ENCODE measurements at regions not wholly inside any gene's neighbourhood (a gene's known extent, or its start where the extent isn't known, plus 50 kb on each side); places are given as distances from the start of the nearest gene placed in this dataset.

- no peak for DNase-seq
These were observed 259.6 kb downstream of the TSHZ3 start for GRCh38 chr19:31089681-31090080.

- no peak for DNase-seq
These were observed 264.1 kb downstream of the TSHZ3 start for GRCh38 chr19:31085125-31085524.

GRCh38 chr19:31083105-31083504, 266.1 kb downstream of the TSHZ3 start:
- DNase-seq: no peak

DNA sequence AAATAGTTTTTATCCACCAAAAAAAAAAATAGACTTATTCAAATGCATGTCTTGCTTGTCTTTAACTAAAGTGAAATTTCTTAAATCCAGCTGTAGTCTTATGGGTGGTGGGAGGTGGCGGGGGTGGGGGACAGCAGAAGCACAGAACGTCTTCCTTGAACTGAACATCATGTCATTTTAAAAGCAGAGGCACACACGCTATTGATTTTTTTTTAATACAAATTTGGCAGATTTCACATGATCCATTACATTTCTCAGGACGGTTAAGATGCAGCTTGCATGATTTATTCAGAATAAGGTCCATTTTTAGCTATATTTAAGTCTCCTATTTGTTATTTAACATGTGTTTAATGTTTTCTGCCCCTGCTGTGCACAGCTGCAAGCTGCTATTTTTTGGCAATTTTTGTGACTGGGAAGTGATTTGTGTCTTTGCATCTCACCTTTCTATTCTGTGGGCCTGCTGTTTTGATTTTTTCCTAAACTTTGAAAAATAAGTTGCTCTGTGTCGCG, 274.0 kb downstream of the TSHZ3 start:
- DNase-seq: no peak

GRCh38 chr19:31074199-31075125, 274.8 kb downstream of the TSHZ3 start:
- no peak for DNase-seq

- no peak for DNase-seq
These were observed 275.6 kb downstream of the TSHZ3 start for GRCh38 chr19:31073485-31074198.

- no peak for DNase-seq
These were observed 276.8 kb downstream of the TSHZ3 start for GRCh38 chr19:31072451-31072850.

DNA sequence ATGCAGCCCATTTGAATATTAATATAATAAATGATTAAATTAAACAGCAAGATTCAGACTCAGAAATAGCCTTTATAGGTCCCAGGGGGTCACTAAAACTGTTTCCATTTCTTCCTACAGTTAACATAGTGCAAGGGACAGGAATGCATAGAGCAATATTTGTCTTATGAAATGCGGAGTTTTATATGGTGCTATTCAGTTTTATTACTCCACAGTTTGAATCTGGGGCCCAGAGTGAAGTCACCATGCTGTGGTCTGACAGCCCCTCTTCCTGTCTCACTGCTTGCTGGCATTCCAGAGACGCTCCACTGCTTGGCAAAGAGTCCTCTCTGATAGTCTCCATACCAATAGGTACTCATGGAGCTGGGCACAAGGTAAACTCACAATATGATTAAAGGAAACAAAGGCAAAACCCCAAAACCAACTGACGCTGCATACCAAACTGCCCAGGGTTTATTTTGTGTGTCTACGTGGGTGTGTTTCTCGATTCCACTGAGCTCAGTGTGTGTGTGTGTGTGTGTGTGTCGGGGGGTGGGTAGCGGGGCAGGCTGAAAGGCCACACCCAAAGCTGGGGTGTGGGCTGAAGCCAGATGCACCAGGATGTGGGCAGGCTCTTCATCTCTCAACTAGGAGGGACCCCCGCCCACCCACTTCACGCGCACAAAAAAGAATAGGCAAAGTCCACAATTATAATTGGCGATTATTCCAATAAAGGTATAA, 277.9 kb downstream of the TSHZ3 start:
- DNase-seq: no peak

DNA sequence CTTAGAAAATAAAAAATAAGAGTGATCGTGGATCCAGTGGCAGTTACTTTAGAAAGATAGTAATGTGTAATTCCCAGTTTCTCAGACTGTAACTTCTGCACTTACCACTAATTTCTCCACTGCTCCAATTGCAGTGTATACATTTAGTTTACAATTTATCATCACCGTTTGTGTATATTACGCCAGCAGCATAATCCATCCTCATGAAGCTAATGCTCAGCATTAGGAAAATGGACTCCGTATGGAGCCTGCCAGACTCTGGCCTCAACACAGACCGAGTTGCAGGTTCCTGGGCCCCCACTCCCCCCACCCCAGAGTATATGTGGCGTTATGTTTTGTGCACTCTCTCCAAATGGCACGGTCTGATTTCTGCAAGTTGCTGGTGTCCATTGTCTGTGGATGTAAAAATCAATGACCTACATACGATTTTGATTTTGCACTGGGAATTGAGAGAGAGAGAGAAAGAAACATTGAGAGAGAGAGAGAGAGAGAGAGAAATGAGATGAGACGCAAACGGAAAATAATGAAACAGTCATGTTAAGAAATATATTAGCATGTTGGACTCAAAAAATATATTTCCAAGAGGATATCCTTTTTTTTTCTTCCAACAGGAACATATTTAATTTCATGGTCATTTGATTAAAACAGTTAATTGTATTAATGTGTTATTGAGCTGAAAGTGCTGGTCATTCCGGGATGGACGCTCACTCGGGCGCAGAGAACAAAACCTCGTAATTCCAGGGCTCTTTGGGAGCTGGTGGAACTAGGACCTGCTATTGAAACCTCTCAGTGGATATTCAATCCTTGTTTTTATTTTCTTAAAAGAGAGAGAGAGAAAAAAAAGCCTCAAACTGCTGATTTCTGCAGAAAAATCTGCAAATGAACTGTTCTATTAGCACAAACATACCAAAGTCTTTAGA, 278.8 kb downstream of the TSHZ3 start:
- no peak for DNase-seq

- DNase-seq: no peak
These were observed 281.0 kb downstream of the TSHZ3 start for GRCh38 chr19:31068268-31068667.

DNA sequence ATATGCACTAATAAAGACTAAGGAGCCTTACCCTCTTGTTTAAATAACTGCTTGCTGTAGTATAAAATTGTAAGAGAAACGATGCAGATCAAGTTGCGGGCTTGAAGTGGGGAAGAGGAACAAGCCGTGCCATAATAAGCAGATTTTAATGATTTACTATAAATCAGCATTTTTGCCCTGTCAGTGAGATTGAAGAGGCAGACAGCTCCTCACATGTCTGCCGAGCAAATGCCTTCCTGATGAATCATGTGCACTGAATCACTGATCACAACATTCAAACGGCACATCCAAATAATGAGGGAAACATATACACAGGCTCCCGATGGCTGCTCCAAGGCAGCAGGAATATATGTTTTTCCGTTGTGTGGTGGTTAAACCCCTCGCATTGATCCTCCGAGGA, 282.9 kb downstream of the TSHZ3 start:
- peak; percentile 24 for DNase-seq

GRCh38 chr19:31064491-31064890, 284.7 kb downstream of the TSHZ3 start:
- peak; percentile 7 for DNase-seq

- no peak for DNase-seq
These were observed 290.4 kb downstream of the TSHZ3 start for GRCh38 chr19:31058676-31059340.

- DNase-seq: no peak
These were observed 291.8 kb downstream of the TSHZ3 start for GRCh38 chr19:31057476-31057875.

DNA sequence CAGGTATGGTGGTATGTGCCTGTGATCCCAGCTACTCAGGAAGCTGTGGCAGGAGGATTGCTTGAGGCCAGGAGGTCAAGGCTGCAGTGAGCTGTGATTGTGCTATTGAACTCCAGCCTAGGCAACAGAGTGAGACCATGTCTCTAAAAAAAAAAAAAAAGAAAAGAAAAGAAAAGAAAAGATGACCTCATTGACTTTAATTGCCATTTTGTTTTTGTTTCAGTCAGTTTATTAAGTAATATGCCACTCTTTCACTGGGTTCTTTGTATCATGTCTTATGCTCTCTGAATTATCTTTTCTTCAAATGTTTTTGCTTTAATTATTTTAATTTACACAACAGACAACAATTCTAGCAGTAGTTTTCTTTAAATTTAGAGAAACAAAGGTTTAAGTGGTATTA, 293.8 kb downstream of the TSHZ3 start:
- no peak for DNase-seq

DNA sequence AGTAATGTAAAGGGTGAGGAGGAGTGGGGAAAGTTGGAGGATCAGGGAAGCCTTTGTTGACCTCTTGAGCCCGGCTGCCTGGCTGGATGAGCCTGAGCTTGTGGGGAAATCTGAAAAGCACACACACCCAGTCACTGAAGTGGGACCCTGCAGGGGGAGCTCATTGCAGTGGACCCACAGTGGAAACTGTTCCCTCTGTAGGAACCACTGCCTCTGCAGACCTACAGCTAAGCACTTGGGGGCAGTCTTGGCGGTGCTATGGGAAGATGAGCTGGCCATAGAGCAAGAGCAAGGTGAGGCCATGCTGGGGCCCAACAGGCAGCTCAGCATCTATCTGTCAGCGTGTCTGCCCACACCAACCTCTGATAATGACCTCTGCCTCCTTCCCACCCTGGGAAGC, 294.8 kb downstream of the TSHZ3 start:
- DNase-seq: peak; percentile 9

DNA sequence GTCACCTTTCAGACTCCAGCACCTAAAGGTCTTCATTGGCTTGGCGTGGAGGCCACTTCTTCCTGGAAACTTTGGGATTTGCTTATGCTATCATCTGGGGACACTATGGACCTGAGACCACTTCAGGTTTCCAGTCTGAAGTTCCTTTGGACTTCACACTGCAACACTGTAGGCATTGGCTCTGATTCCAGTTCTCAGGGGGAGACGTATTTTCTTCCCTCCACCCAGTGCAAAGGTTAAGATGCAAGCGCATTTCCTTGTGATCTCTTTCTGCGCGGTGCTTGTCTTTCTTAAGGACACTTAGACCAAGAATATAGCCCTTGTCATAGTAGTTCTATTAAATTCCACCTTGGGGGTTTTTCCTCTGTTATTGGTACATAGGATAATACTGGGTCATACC, 299.8 kb downstream of the TSHZ3 start:
- no peak for DNase-seq

DNA sequence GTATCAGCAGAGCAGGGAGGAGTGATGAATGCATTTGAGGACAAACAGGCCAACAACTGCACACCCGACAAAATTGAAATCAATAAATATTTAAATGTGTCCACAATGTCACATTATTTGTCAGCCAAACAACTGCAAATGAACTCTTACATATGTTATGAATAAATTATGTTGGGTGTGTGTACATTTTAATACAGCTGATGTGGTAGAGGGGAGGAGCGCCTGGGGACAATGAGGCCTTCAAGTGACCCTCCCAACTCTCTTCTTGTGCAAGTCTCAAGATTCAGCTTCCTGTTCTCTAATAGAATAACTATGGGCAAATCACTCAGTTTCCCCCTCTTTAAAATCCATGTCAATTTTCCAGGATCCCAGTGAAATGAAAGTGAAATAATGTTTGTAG, 303.2 kb downstream of the TSHZ3 start:
- DNase-seq: no peak

- DNase-seq: no peak
These were observed 307.8 kb downstream of the TSHZ3 start for GRCh38 chr19:31041461-31041860.

DNA sequence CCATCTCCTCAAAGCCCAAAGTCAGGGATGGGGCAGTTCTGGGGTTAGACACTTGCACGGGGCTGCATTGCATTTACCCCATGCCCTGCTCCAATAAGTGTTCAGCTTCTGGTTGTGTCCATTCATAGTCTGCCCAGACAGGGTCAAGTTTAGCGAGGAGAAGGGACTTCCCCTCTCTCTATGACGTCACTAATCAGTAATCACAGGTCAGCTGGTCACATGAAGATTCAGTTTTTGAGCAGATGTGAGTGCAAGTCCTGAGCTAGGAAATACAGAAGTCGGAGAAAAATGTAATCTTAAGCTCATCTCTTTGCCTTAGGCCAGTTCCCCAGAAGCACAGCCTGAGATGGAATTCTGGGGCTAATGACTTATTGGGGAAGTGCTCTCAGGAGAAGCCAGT, 310.1 kb downstream of the TSHZ3 start:
- no peak for DNase-seq

- no peak for DNase-seq
These were observed 311.8 kb downstream of the TSHZ3 start for GRCh38 chr19:31037286-31037980.

Data from NCI-H1105 treated with DMSO at 0.1 percent for 48 hours (cell line).